Keratinocyte (primary cell): ENCODE measurements at regions not wholly inside any gene's neighbourhood (a gene's known extent, or its start where the extent isn't known, plus 50 kb on each side); places are given as distances from the start of the nearest gene placed in this dataset.

Experiments used
- DNase-seq: peaks from one replicate; pipeline ENCODE4 v3.0.0-alpha.2; 2011; ENCODE audit warnings: low read depth, missing footprints, low spot score
- FAIRE-seq: peaks from 2 replicates; lab custom pipeline; 2011; peaks lifted over from hg19 to GRCh38; lab: Jason Lieb, UNC
- H2AFZ ChIP-seq: 2 replicates; pipeline ENCODE4 v1.6.0; 2012; ENCODE audit warnings: low read length, control low read depth, inconsistent platforms; ENCODE audit not compliant: control insufficient read depth
- H3K27ac ChIP-seq: 2 replicates; pipeline ENCODE4 v1.5.1; 2011; ENCODE audit warnings: low read length; ENCODE audit not compliant: control insufficient read depth, insufficient read depth
- H3K27me3 ChIP-seq: 3 replicates; pipeline ENCODE4 v1.6.0; 2011; ENCODE audit warnings: low read length; ENCODE audit not compliant: control insufficient read depth, insufficient read depth; ENCODE audit errors: extremely low read depth
- H3K36me3 ChIP-seq, 2 experiments: 2 replicates in 1 of 2; 3 replicates in 1 of 2; pipeline ENCODE4 v1.5.1; 2011; ENCODE audit warnings: low read length in 2 of 2, mild to moderate bottlenecking in 1 of 2; ENCODE audit not compliant: control insufficient read depth in 2 of 2, insufficient read depth in 2 of 2; ENCODE audit errors: extremely low read depth in 1 of 2
- H3K4me1 ChIP-seq: 3 replicates; pipeline ENCODE4 v1.5.1; 2011; ENCODE audit warnings: low read length; ENCODE audit not compliant: control insufficient read depth, insufficient read depth; ENCODE audit errors: extremely low read depth
- H3K4me2 ChIP-seq: 3 replicates; pipeline ENCODE4 v1.6.0; 2011; ENCODE audit warnings: low read depth, low read length; ENCODE audit not compliant: control insufficient read depth, insufficient read depth; ENCODE audit errors: extremely low read depth
- H3K4me3 ChIP-seq, 3 experiments: fragments of 200-600 bp in 1 of 3; sonication (generic) in 1 of 3; 2 replicates in 2 of 3; 3 replicates in 1 of 3; pipeline ENCODE4 v1.5.1; 2011 to 2016; ENCODE audit warnings: low read length in 3 of 3, mild to moderate bottlenecking in 3 of 3, control low read depth in 2 of 3, inconsistent platforms in 1 of 3, low read depth in 1 of 3, mixed read lengths in 1 of 3, mixed run types in 1 of 3, moderate library complexity in 1 of 3; ENCODE audit not compliant: control insufficient read depth in 2 of 3, insufficient read depth in 2 of 3; ENCODE audit errors: extremely low read depth in 1 of 3
- H3K79me2 ChIP-seq: 2 replicates; pipeline ENCODE4 v1.6.0; 2012; ENCODE audit warnings: low read length; ENCODE audit not compliant: control insufficient read depth, insufficient read depth
- H3K9ac ChIP-seq: 3 replicates; pipeline ENCODE4 v1.6.0; 2011; ENCODE audit warnings: low read length; ENCODE audit not compliant: control insufficient read depth, insufficient read depth; ENCODE audit errors: extremely low read depth
- H3K9me1 ChIP-seq: 3 replicates; pipeline ENCODE4 v1.6.0; 2011; ENCODE audit warnings: low read length; ENCODE audit not compliant: control insufficient read depth, insufficient read depth; ENCODE audit errors: extremely low read depth
- H3K9me3 ChIP-seq: 2 replicates; pipeline ENCODE4 v1.5.1; 2012; ENCODE audit warnings: low read depth, low read length; ENCODE audit not compliant: control insufficient read depth
- H4K20me1 ChIP-seq: 3 replicates; pipeline ENCODE4 v1.6.0; 2011; ENCODE audit warnings: low read length; ENCODE audit not compliant: control insufficient read depth, insufficient read depth; ENCODE audit errors: extremely low read depth
- EZH2 ChIP-seq: IDR thresholded peaks from one replicate; pipeline ENCODE4 v1.6.1; 2012; ENCODE audit warnings: inconsistent platforms, mild to moderate bottlenecking, low read length, moderate library complexity
- dilution Hi-C: fragments of 300-500 bp; cut with MboI; formaldehyde crosslinking; loops from one replicate; pipeline ENCODE4 v1.7.0; 2020; ENCODE audit warnings: low sequenced_read_pairs; ENCODE audit not compliant: extremely low pct_ligation_motif_present
- TF ChIP-seq, protein P1 (sequence below), 3 experiments: IDR thresholded peaks in 1 of 3; conservative IDR thresholded peaks in 1 of 3; optimal IDR thresholded peaks in 1 of 3; 2 replicates in 2 of 3; 3 replicates in 1 of 3; pipeline versions ENCODE3 to v1.5.1; 2011; ENCODE audit warnings: low read length in 3 of 3, mild to moderate bottlenecking in 3 of 3, moderate library complexity in 2 of 3, control low read depth in 1 of 3, inconsistent platforms in 1 of 3; ENCODE audit not compliant: insufficient read depth in 2 of 3; ENCODE audit errors: extremely low read depth in 1 of 3

DNA sequence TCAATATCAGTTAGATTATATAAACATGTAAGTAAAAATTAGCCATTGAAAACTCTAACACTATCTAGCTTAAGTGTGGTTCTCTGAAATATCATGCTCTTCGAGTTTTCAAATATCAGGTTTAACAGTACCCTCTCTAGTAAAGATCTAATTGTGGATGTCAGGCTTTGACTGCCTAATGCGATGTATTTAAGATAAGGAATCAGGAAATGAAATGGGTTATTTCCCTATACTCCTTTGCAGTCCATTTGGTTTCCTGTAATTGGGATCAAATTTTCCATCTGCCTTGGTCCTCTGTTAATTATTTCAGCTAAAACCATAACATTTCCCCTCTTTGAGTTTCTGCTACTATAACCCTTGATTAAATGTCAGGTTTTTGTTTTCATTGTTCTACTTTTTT, 361.3 kb upstream of the MMS22L start:
- dilution Hi-C loops, result no loop called here

DNA sequence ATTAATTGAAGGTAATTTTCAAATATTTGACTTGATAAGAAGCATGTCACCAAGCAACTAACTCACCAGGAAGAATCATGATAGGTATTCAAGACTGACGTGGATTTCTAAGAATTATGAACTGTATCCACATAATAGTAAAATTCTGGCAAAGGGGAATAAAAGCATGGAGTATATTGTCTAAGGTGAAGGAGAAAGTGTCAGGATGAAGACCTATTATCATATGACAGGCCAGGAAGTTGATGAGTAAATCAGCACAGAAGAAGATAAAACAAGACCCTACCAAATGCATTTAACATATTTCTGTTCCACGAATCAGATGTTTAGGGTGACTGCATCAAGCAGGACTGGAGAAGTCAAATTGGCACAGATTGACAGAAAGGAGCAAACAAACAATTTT, 362.7 kb upstream of the MMS22L start:
- Histone ChIP-seq H3K9me1 (no peaks in the 10 kb centered on the region), H2AFZ (no peak overlapping the region), H3K4me3 (no peak overlapping the region), H3K27ac (no peak overlapping the region), H3K36me3 (no peaks in the 10 kb centered on the region), H3K79me2 (no peaks in the 10 kb centered on the region), H3K27me3 (no peaks in the 10 kb centered on the region), H3K4me2 (no peak overlapping the region), H3K9me3 (no peaks in the 10 kb centered on the region), H3K9ac (no peak overlapping the region), H4K20me1 (no peaks in the 10 kb centered on the region), H3K4me1 (no peaks in the 10 kb centered on the region)
- no peak for DNase-seq
- dilution Hi-C loops, result no loop called here
- no peak for FAIRE-seq
- TF ChIP-seq EZH2, result no peak
- TF ChIP-seq, protein P1, sequence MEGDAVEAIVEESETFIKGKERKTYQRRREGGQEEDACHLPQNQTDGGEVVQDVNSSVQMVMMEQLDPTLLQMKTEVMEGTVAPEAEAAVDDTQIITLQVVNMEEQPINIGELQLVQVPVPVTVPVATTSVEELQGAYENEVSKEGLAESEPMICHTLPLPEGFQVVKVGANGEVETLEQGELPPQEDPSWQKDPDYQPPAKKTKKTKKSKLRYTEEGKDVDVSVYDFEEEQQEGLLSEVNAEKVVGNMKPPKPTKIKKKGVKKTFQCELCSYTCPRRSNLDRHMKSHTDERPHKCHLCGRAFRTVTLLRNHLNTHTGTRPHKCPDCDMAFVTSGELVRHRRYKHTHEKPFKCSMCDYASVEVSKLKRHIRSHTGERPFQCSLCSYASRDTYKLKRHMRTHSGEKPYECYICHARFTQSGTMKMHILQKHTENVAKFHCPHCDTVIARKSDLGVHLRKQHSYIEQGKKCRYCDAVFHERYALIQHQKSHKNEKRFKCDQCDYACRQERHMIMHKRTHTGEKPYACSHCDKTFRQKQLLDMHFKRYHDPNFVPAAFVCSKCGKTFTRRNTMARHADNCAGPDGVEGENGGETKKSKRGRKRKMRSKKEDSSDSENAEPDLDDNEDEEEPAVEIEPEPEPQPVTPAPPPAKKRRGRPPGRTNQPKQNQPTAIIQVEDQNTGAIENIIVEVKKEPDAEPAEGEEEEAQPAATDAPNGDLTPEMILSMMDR (optimal IDR thresholded peaks at IDR 0.05 in 1 of 3, IDR thresholded peaks at IDR 0.05 in 1 of 3, conservative IDR thresholded peaks at IDR 0.05 in 1 of 3; ENCODE audit: extremely low read depth in 1 of 3, insufficient read depth in 2 of 3, low read length in 3 of 3), result no peak

More for the DNA sequence above, 361.3 kb upstream of the MMS22L start:
- no peak overlapping the region for H2AFZ ChIP-seq
- H3K27ac ChIP-seq, result no peak overlapping the region
- FAIRE-seq (no peak), DNase-seq (no peak)
- H3K9me1 ChIP-seq, result no peaks in the 10 kb centered on the region
- TF ChIP-seq, protein P1 (optimal IDR thresholded peaks at IDR 0.05 in 1 of 3, IDR thresholded peaks at IDR 0.05 in 1 of 3, conservative IDR thresholded peaks at IDR 0.05 in 1 of 3; ENCODE audit: extremely low read depth in 1 of 3, insufficient read depth in 2 of 3, low read length in 3 of 3), result no peak
- no peak for TF ChIP-seq EZH2
- no peaks in the 10 kb centered on the region for H3K27me3 ChIP-seq
- no peak overlapping the region for H3K4me3 ChIP-seq
- no peak overlapping the region for H3K9ac ChIP-seq
- no peaks in the 10 kb centered on the region for H3K9me3 ChIP-seq
- no peaks in the 10 kb centered on the region for H3K4me1 ChIP-seq
- H3K4me2 ChIP-seq, result no peak overlapping the region
- H3K79me2 ChIP-seq, result no peaks in the 10 kb centered on the region
- H4K20me1 ChIP-seq, result no peaks in the 10 kb centered on the region
- no peaks in the 10 kb centered on the region for H3K36me3 ChIP-seq
